PC-3 (cell line): ENCODE measurements at regions not wholly inside any gene's neighbourhood (a gene's known extent, or its start where the extent isn't known, plus 50 kb on each side); places are given as distances from the start of the nearest gene placed in this dataset.
"Not testable (repeated sequence)": the region's sequence is repeated elsewhere in the genome, so short reads cannot be mapped to it uniquely, and the experiment has no call there.

Experiments
- CTCF ChIP-seq: fragments of 300-600 bp; sonication (generic); conservative IDR thresholded peaks from 2 replicates; pipeline ENCODE4 v1.5.1; 2017; ENCODE audit warnings: antibody characterized with exemption, low read depth, mild to moderate bottlenecking, low read length
- EZH2 ChIP-seq: fragments of 300-600 bp; sonication (generic); IDR thresholded peaks from one replicate; pipeline ENCODE4 v1.6.1; 2017; ENCODE audit warnings: antibody characterized with exemption, mild to moderate bottlenecking, low read length; ENCODE audit not compliant: unreplicated experiment
- EZH2phosphoT487 ChIP-seq: fragments of 300-600 bp; sonication (generic); IDR thresholded peaks from 2 replicates; pipeline ENCODE4 v1.6.1; 2018; ENCODE audit warnings: mild to moderate bottlenecking, antibody characterized with exemption, low read length, borderline replicate concordance

DNA sequence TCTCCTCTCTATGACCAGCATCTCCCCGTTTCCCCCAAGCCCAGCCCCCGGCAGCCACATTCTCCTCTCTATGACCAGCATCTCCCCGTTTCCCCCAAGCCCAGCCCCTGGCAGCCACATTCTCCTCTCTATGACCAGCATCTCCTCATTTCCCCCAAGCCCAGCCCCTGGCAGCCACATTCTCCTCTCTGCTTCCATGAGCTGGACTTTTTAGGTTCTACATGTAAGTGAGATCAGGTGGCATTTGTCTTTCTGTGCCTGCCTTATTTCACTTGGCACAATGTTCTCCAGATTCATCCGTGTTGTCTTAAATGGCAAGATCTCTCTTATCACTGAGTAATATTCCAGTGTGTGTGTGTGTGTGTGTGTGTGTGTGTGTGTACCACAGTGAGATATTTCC, 428.1 kb upstream of the B3GAT1 start:
- TF ChIP-seq CTCF, EZH2, EZH2phosphoT487: not testable (repeated sequence)
